HG02678 (cell line): ENCODE measurements at regions not wholly inside any gene's neighbourhood (a gene's known extent, or its start where the extent isn't known, plus 50 kb on each side); places are given as distances from the start of the nearest gene placed in this dataset.
"Not testable (repeated sequence)": the region's sequence is repeated elsewhere in the genome, so short reads cannot be mapped to it uniquely, and the experiment has no call there.

Experiments used
- ATAC-seq: cut with Tn5 transposase; IDR thresholded peaks from one replicate; pipeline ENCODE4 v1.9.1; 2021; ENCODE audit warnings: mild to moderate bottlenecking, moderate library complexity; ENCODE audit not compliant: unreplicated experiment

- no peak for ATAC-seq
Observed at GRCh38 chr7:142698429-142698828, 50.8 kb upstream of the PRSS1 start.

GRCh38 chr7:142697270-142697669 lies 52.0 kb upstream of the PRSS1 start:
- no peak for ATAC-seq

GRCh38 chr7:142696456-142697179 lies 52.7 kb upstream of the PRSS1 start:
- ATAC-seq, result no peak

GRCh38 chr7:142693911-142694310 lies 55.4 kb upstream of the PRSS1 start:
- no peak for ATAC-seq

- ATAC-seq, result peak; percentile 52
Observed at GRCh38 chr7:142690554-142691182, 58.6 kb upstream of the PRSS1 start.

- no peak for ATAC-seq
Observed at GRCh38 chr7:142689439-142690120, 59.7 kb upstream of the PRSS1 start.

GRCh38 chr7:142685877-142686508 lies 63.3 kb upstream of the PRSS1 start:
- no peak for ATAC-seq

- no peak for ATAC-seq
Observed at GRCh38 chr7:142681314-142682092, 67.8 kb upstream of the PRSS1 start.

GRCh38 chr7:142671506-142671905 lies 77.8 kb upstream of the PRSS1 start:
- ATAC-seq, result no peak

GRCh38 chr7:142670511-142670910 lies 78.8 kb upstream of the PRSS1 start:
- no peak for ATAC-seq

- ATAC-seq, result no peak
Observed at GRCh38 chr7:142669074-142669654, 80.1 kb upstream of the PRSS1 start.

GRCh38 chr7:142668495-142668894 lies 80.8 kb upstream of the PRSS1 start:
- no peak for ATAC-seq

- no peak for ATAC-seq
Observed at GRCh38 chr7:142657376-142657775, 91.9 kb upstream of the PRSS1 start.

GRCh38 chr7:142654398-142654797 lies 94.9 kb upstream of the PRSS1 start:
- ATAC-seq, result no peak

- no peak for ATAC-seq
Observed at GRCh38 chr7:142647749-142648148, 101.5 kb upstream of the PRSS1 start.

- no peak for ATAC-seq
Observed at GRCh38 chr7:142646386-142647140, 102.7 kb upstream of the PRSS1 start.

- ATAC-seq, result no peak
Observed at GRCh38 chr7:142645777-142646176, 103.5 kb upstream of the PRSS1 start.

GRCh38 chr7:142642316-142642715 lies 107.0 kb upstream of the PRSS1 start:
- ATAC-seq, result no peak

GRCh38 chr7:142641252-142641651 lies 108.0 kb upstream of the PRSS1 start:
- not testable (repeated sequence) for ATAC-seq

GRCh38 chr7:142638581-142638980 lies 110.7 kb upstream of the PRSS1 start:
- ATAC-seq, result no peak
